ENCODE measurements at regions not wholly inside any gene's neighbourhood (a gene's known extent, or its start where the extent isn't known, plus 50 kb on each side); places are given as distances from the start of the nearest gene placed in this dataset.
"Not testable (repeated sequence)": the region's sequence is repeated elsewhere in the genome, so short reads cannot be mapped to it uniquely, and the experiment has no call there.

- not testable (repeated sequence) for TF ChIP-seq CTCF, POLR2A (IDR thresholded peaks at IDR 0.05)
These were observed 281.6 kb upstream of the NBPF12 start for GRCh38 chr1:146656356-146657060.
